Activated CD4-positive, alpha-beta T cell treated with anti-CD3 and anti-CD28 coated beads for 36 hours (primary cell): ENCODE measurements at regions not wholly inside any gene's neighbourhood (a gene's known extent, or its start where the extent isn't known, plus 50 kb on each side); places are given as distances from the start of the nearest gene placed in this dataset.
"Not testable (repeated sequence)": the region's sequence is repeated elsewhere in the genome, so short reads cannot be mapped to it uniquely, and the experiment has no call there.

Experiments
- ATAC-seq: fragments of 200-7000 bp; cut with Tn5 transposase; one replicate; pipeline ENCODE4 v1.10.0; 2021; ENCODE audit warnings: mild to moderate bottlenecking, moderate library complexity
- CTCF ChIA-PET: fragments of 350-600 bp; sonication (Branson Sonifier 250); formaldehyde crosslinking; loops from one replicate; lab custom pipeline; 2021; ENCODE audit warnings: antibody characterized with exemption; lab: Charles Lee
- POLR2A ChIA-PET: fragments of 350-600 bp; sonication (Branson Sonifier 250); formaldehyde crosslinking; loops from one replicate; lab custom pipeline; 2021; ENCODE audit warnings: antibody characterized with exemption, inconsistent platforms; lab: Charles Lee
- DNase-seq: peaks from one replicate; pipeline ENCODE4 v3.0.0-alpha.2; 2020
- H3K27ac Mint-ChIP-seq: one replicate; pipeline ENCODE4 v1.8.0; 2021; ENCODE audit warnings: mixed read lengths
- H3K27me3 Mint-ChIP-seq: one replicate; pipeline ENCODE4 v1.8.0; 2021; ENCODE audit warnings: mixed read lengths
- H3K36me3 Mint-ChIP-seq: one replicate; pipeline ENCODE4 v1.8.0; 2021; ENCODE audit warnings: low read depth, mixed read lengths
- H3K4me1 Mint-ChIP-seq: one replicate; pipeline ENCODE4 v1.8.0; 2021; ENCODE audit warnings: mixed read lengths
- H3K4me3 Mint-ChIP-seq: one replicate; pipeline ENCODE4 v1.8.0; 2021; ENCODE audit warnings: mild to moderate bottlenecking, moderate library complexity, mixed read lengths
- H3K9me3 Mint-ChIP-seq: one replicate; pipeline ENCODE4 v1.8.0; 2021; ENCODE audit warnings: low read depth, mixed read lengths
- intact Hi-C, 2 experiments: fragments of 100-400 bp; cut with DNase I in 1 of 2; cut with micrococcal nuclease in 1 of 2; formaldehyde crosslinking; loops; one replicate each; pipeline versions ENCODE4 v1.14.2 to v1.15.1; 2022 to 2024; cut with DNase I, micrococcal nuclease

DNA sequence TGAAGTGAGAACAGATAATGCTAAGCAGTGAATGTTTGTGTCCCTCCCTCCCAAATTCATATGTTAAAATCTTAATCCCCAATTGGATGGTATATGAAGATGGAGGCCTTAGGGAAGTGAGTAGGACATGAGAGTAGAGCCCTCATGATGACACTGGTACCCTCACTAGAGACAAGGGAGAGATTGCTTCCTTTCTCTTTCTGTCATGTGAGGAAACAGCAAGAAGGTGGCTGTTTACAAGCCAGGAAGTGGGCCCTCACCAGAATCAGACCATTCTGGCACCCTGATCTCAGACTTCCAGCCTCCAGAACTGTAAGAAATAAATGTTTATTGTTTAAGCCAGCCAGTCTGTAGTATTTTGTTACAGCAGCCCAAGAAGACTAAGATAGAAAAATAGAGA is 209.5 kb downstream of the SATB1 start:
- Mint-ChIP-seq H3K27me3 (no peaks in the 10 kb centered on the region), H3K9me3 (peaks cover 2% of the 10 kb centered on the region), H3K27ac (no peak overlapping the region), H3K4me3 (no peak overlapping the region), H3K4me1 (peaks cover 4% of the 10 kb centered on the region), H3K36me3 (no peaks in the 10 kb centered on the region)
- ChIA-PET CTCF (no interaction called here), POLR2A (no interaction called here)
- ATAC-seq, result peak; percentile 55
- no peak for DNase-seq
- intact Hi-C loops, result no loop called here

DNA sequence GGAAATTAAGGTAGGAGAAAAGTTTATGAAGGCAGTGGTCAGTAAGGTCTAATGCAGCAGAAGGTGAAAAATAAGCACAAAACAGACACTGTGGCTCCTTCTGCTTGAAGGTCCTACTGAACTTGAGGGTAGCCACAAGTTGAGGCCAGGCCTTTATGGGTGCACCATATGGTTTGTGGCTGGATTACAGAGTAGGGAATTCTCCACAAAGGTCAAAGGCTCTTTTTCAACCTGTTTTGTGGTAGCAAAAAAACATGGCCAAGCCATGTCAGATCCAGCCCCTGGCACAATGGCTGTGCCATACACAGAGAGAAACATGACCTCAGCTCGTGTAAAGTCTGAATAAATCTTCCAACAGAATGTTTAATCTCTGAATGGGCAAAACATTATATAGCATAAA is 214.0 kb downstream of the SATB1 start:
- Mint-ChIP-seq H3K4me1 (peaks cover 23% of the 10 kb centered on the region), H3K27ac (no peak overlapping the region), H3K4me3 (no peak overlapping the region), H3K27me3 (peaks cover 9% of the 10 kb centered on the region), H3K36me3 (no peaks in the 10 kb centered on the region), H3K9me3 (peaks cover 1% of the 10 kb centered on the region)
- no peak for ATAC-seq
- intact Hi-C loops, result no loop called here
- ChIA-PET CTCF (no interaction called here), POLR2A (no interaction called here)
- no peak for DNase-seq

DNA sequence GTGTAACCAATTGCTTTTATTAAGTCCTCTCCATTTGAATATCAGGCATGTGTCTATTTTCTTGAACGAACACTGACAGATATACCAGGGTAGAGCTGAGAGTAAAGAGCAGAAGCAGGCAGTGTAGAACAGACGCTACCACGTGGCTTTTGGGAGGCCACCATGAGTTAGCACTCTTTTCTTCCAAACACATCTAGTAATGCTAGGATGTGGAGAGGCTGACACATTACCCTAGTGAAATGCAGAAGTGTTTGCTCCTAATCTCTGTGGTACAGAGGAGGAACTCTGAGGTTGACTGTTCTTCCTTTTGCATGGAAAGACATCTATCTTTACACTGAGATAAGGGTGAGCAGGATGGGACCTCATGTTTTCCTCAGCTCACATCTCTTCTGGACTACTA is 216.3 kb downstream of the SATB1 start:
- H3K27ac Mint-ChIP-seq, result peak overlapping the region; percentile 64
- H3K36me3 Mint-ChIP-seq, result no peaks in the 10 kb centered on the region
- no peak for ATAC-seq
- H3K4me1 Mint-ChIP-seq, result peaks cover 21% of the 10 kb centered on the region
- H3K4me3 Mint-ChIP-seq, result no peak overlapping the region
- peak; percentile 19 for DNase-seq
- POLR2A ChIA-PET, result no interaction called here
- CTCF ChIA-PET, result interaction anchor here (0.6 to 0.9 kb wide), 2 partner anchors 30 to 235 kb away, joined by 3 to 6 read pairs; no protein-coding TSS in a partner anchor
- peaks cover 15% of the 10 kb centered on the region for H3K27me3 Mint-ChIP-seq
- intact Hi-C loops, result loop anchor here in 1 of 2 experiments (2.0 kb wide), 1 partner anchor 28 kb away; no protein-coding TSS in a partner anchor
- H3K9me3 Mint-ChIP-seq, result no peaks in the 10 kb centered on the region

DNA sequence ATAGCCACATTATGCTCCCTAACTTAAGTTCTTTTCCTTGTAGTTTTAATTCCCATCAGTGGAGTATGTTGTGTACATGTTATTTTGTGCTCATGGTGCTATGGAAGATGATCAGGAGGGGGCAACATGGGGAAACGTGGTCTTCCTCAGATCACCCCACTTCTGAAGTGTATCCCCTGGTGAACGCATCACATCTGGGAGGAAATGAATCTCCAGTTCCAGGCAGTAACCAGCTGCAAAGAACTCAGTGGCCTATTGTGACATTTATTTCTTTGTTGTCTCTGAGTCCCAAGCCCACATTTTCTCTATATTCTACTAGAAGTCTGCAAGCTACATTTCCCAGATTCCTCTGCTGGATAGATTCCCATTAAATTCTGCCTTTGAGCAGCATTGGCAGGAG is 217.0 kb downstream of the SATB1 start:
- DNase-seq (no peak), ATAC-seq (no peak)
- ChIA-PET POLR2A (no interaction called here), CTCF (interaction anchor here (0.6 to 0.9 kb wide), 2 partner anchors 30 to 195 kb away, joined by 3 read pairs; no protein-coding TSS in a partner anchor)
- H3K27ac Mint-ChIP-seq, result no peak overlapping the region
- intact Hi-C loops, result loop anchor here in 1 of 2 experiments (2.0 kb wide), 1 partner anchor 29 kb away; no protein-coding TSS in a partner anchor
- H3K36me3 Mint-ChIP-seq, result no peaks in the 10 kb centered on the region
- peaks cover 21% of the 10 kb centered on the region for H3K4me1 Mint-ChIP-seq
- H3K9me3 Mint-ChIP-seq, result no peaks in the 10 kb centered on the region
- H3K4me3 Mint-ChIP-seq, result no peak overlapping the region
- peaks cover 15% of the 10 kb centered on the region for H3K27me3 Mint-ChIP-seq

DNA sequence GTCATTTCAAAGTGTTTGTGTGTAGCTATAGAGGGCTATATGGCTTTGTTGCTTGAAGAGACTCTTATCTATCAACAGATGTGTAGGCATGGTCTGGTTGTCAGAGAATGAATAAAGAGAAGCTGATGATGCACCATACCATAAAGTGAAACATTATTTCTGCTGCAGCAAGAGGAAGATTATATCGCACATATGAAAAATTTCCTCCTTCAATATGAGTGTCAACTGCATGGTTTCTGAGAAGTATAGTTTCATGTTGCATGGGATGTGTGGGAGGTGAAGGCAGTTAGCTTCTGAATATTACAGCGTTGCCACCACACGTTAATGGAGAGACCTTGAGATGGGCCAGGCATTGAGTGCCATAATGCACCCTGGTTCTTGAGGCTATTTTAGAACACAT is 217.9 kb downstream of the SATB1 start:
- peak; percentile 52 for DNase-seq
- intact Hi-C loops, result loop anchor here (1.0 to 2.0 kb wide), 2 partner anchors 30 to 108 kb away; no protein-coding TSS in a partner anchor
- Mint-ChIP-seq H3K36me3 (no peaks in the 10 kb centered on the region), H3K9me3 (no peaks in the 10 kb centered on the region), H3K27me3 (peaks cover 15% of the 10 kb centered on the region), H3K27ac (peak overlapping the region; percentile 38), H3K4me3 (no peak overlapping the region), H3K4me1 (peaks cover 21% of the 10 kb centered on the region)
- ChIA-PET POLR2A (no interaction called here), CTCF (interaction anchor here (0.7 kb wide), 1 partner anchor 75 kb away, joined by 3 read pairs; no protein-coding TSS in a partner anchor)
- ATAC-seq, result peak; percentile 91

DNA sequence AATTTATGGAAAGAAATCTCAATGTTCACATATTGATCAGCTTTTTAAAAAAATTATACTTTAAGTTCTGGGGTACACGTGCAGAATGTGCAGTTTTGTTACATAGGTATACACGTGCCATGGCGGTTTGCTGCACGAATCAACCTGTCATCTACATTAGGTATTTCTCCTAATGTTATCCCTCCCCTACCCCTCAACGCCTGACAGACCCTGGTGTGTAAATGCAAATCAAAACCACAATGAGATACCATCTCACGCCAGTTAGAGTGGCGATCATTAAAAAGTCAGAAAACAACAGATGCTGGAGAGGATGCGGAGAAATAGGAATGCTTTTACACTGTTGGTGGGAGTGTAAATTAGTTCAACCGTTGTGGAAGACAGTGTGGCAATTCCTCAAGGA is 219.4 kb downstream of the SATB1 start:
- H3K4me3 Mint-ChIP-seq, H3K36me3 Mint-ChIP-seq, H3K27ac Mint-ChIP-seq, ATAC-seq, CTCF ChIA-PET, POLR2A ChIA-PET, H3K9me3 Mint-ChIP-seq, DNase-seq: not testable (repeated sequence)
- intact Hi-C loops, result loop anchor here in 1 of 2 experiments (2.0 kb wide), 1 partner anchor 31 kb away; no protein-coding TSS in a partner anchor
- H3K27me3 Mint-ChIP-seq, result peaks cover 15% of the 10 kb centered on the region
- H3K4me1 Mint-ChIP-seq, result peaks cover 21% of the 10 kb centered on the region

DNA sequence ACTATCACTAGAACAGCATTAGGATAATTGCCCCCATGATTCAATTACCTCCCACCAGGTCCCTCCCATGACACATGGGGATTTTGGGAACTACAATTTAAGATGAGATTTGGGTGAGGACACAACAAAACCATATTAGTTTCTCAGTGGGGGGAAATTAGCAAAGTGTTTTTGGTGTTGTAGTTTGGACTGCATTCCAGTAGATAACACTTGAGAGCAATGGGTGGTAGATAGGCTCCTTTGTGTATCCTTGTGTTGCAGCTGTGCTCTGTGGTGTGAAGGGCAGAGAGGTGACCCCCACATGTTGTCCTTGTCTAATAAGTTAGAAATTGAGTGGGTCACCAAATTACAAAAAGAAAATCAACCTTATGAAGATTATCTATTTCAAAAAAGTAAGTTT is 223.8 kb downstream of the SATB1 start:
- intact Hi-C loops, result no loop called here
- Mint-ChIP-seq H3K4me3 (no peak overlapping the region), H3K27ac (no peak overlapping the region), H3K9me3 (peaks cover 22% of the 10 kb centered on the region), H3K36me3 (peaks cover 3% of the 10 kb centered on the region), H3K27me3 (peaks cover 10% of the 10 kb centered on the region), H3K4me1 (no peaks in the 10 kb centered on the region)
- no peak for DNase-seq
- no peak for ATAC-seq
- ChIA-PET CTCF (no interaction called here), POLR2A (no interaction called here)

DNA sequence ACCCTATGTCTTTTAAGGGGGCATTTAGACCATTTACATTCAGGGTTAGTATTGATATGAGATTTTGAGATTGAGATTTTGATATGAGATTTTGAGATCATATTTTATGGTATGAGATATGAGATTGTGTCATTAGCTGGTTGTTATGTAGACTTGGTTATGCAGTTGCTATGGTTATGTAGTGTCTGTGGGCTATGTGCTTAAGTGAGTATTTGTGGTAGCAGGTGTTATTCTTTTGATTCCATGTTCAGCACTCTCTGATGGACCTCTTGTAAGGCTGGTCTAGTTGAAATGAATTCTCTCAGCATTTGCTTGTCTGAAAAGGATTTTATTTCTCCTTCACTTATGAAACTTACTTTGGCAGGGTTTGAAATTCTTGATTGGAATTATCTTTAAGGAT is 225.4 kb downstream of the SATB1 start:
- Mint-ChIP-seq H3K36me3 (peaks cover 3% of the 10 kb centered on the region), H3K4me1 (no peaks in the 10 kb centered on the region), H3K4me3 (no peak overlapping the region), H3K9me3 (peaks cover 25% of the 10 kb centered on the region), H3K27me3 (peaks cover 7% of the 10 kb centered on the region), H3K27ac (no peak overlapping the region)
- ChIA-PET CTCF (no interaction called here), POLR2A (no interaction called here)
- DNase-seq (no peak), ATAC-seq (no peak)
- intact Hi-C loops, result no loop called here

DNA sequence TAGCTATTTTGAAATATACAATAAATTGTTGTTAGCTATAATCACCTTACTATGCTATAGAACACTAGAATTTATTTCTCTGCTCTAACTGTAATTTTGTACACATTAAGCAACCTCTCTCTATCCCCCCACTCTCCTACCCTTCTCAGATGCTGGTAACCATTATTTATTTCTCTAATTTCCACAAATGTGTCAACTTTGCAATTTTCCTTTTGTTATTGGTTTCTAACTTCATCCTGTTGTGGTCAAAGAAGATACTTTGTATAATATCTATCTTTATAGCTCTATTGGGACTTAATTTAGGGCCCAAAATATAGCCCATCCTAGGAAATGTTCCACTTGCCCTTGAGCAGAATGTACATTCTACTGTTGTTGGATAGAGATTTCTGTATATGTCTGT is 229.3 kb downstream of the SATB1 start:
- Mint-ChIP-seq H3K36me3 (peaks cover 3% of the 10 kb centered on the region), H3K9me3 (peaks cover 25% of the 10 kb centered on the region), H3K27ac (no peak overlapping the region), H3K4me3 (no peak overlapping the region), H3K27me3 (peaks cover 5% of the 10 kb centered on the region), H3K4me1 (no peaks in the 10 kb centered on the region)
- ChIA-PET POLR2A (no interaction called here), CTCF (no interaction called here)
- intact Hi-C loops, result no loop called here
- DNase-seq (no peak), ATAC-seq (no peak)

DNA sequence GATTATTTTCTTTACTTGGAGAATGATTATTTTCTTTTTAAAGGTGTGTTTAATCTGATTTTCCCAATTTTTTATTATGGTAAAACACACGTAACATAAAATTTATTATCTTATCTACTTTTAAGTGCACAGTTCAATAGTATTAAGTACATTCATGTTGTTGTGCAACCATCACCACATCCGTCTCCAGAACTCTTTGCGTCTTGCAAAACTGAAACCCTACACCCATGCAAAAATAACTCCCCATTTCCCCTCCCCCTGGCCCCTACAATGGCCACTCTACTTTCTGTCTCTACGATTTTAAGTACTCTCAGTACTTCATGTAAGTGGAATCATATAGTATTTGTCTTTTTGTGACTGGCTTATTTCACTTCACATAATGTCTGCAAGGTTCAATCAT is 230.7 kb downstream of the SATB1 start:
- Mint-ChIP-seq H3K27me3 (peaks cover 9% of the 10 kb centered on the region), H3K9me3 (peaks cover 20% of the 10 kb centered on the region), H3K36me3 (peaks cover 3% of the 10 kb centered on the region), H3K27ac (no peak overlapping the region), H3K4me3 (no peak overlapping the region), H3K4me1 (no peaks in the 10 kb centered on the region)
- DNase-seq, result no peak
- intact Hi-C loops, result no loop called here
- ATAC-seq, result no peak
- POLR2A ChIA-PET, result no interaction called here
- CTCF ChIA-PET, result no interaction called here

DNA sequence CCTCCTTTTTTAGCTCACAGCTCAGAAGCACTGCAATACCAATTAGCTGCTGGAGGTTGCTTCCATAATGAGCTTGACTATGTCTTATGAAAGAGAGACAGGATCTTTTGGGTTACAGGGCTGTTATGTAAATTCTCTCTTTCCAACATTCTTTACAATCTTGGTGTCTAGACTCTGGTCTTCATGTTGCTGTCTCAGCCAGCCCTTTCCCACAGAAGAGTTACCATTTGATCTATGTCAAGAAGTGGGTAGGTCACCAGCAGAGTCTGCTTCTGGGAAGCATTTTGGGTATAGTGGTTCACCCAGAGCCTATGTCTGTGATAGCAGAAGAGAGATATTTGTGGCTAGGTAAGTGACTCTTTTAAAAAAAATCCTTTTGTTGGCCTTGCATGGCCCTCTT is 234.5 kb downstream of the SATB1 start:
- POLR2A ChIA-PET, result no interaction called here

DNA sequence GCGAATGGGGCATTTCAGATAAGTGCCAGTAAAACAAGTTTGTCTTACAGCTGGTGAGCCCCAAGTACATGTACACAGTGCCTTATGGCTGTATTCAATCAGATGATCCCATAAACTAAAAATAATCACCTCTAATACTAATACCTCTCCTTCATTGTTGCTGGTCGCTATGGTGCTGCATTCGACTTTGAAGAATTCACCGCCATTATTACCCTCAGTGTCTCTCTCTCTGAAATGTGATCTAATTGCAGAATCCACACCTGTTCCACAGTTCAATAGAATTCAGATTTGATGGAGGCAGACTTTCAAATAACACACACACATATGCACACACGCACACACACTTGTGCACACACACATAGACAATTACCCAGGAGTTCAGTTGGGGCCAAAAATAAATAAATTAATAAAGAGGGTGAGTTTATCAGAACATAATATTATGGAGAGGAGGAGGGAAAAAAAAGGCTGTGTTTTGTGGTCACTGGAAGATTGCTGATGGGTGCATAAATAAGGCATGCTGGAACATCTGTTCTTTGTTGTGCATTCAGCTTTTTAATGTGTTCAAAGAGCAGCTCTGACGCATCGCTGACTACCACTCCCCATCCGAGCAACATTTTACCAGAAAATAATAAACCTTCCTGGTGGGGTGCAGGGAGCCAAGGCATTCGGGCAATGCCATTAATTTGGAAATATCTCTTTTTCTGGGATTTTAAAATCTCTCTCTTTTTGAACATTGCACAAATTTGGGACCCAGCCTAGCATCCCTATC is 235.7 kb downstream of the SATB1 start:
- peaks cover 10% of the 10 kb centered on the region for H3K27me3 Mint-ChIP-seq
- no peaks in the 10 kb centered on the region for H3K9me3 Mint-ChIP-seq
- H3K27ac Mint-ChIP-seq, result no peak overlapping the region
- intact Hi-C loops, result no loop called here
- no peak for DNase-seq
- POLR2A ChIA-PET, result no interaction called here
- CTCF ChIA-PET, result interaction anchor here (0.8 kb wide), 1 partner anchor 34 kb away, joined by 3 read pairs; no protein-coding TSS in a partner anchor
- no peak overlapping the region for H3K4me3 Mint-ChIP-seq
- no peaks in the 10 kb centered on the region for H3K36me3 Mint-ChIP-seq
- no peaks in the 10 kb centered on the region for H3K4me1 Mint-ChIP-seq
- no peak for ATAC-seq

More for the DNA sequence above, 234.5 kb downstream of the SATB1 start:
- H3K4me3 Mint-ChIP-seq, result no peak overlapping the region
- CTCF ChIA-PET, result interaction anchor here (0.8 to 1.0 kb wide), 2 partner anchors 24 to 33 kb away, joined by 3 read pairs; no protein-coding TSS in a partner anchor
- peaks cover 10% of the 10 kb centered on the region for H3K27me3 Mint-ChIP-seq
- no peaks in the 10 kb centered on the region for H3K36me3 Mint-ChIP-seq
- no peak for DNase-seq
- no peak for ATAC-seq
- intact Hi-C loops, result no loop called here
- H3K4me1 Mint-ChIP-seq, result no peaks in the 10 kb centered on the region
- H3K27ac Mint-ChIP-seq, result no peak overlapping the region
- peaks cover 3% of the 10 kb centered on the region for H3K9me3 Mint-ChIP-seq
